IMR-90 (cell line): ENCODE measurements at regions not wholly inside any gene's neighbourhood (a gene's known extent, or its start where the extent isn't known, plus 50 kb on each side); places are given as distances from the start of the nearest gene placed in this dataset.

ENCODE experiments used
- ATAC-seq: fragments of 200-7000 bp; cut with Tn5 transposase; 2 replicates; pipeline ENCODE4 v1.9.1; 2020; ENCODE audit warnings: low read depth, mild to moderate bottlenecking, moderate library complexity
- BruUV-seq: library from RNA; stranded (reverse); fragments of 400-500 nt; replicated peaks from 2 replicates; lab custom pipeline; 2021; lab: Mats Ljungman, UMichigan
- CTCF ChIA-PET: fragments of 300-600 bp; formaldehyde crosslinking; extraction: SDS; loops from one replicate; lab custom pipeline; 2021; ENCODE audit warnings: antibody characterized with exemption; lab: Yijun Ruan, JAX
- POLR2A ChIA-PET: fragments of 300-600 bp; sonication (Branson Sonifier 250); formaldehyde crosslinking; loops from one replicate; lab custom pipeline; 2022; ENCODE audit warnings: antibody characterized with exemption; ENCODE audit not compliant: unreplicated experiment; lab: Charles Lee
- DNase-seq: peaks from one replicate; pipeline ENCODE4 v3.0.0; 2013
- H2AFZ ChIP-seq: replicated peaks from 2 replicates; pipeline ENCODE3; 2013; ENCODE audit warnings: low read length, mild to moderate bottlenecking; ENCODE audit not compliant: poor library complexity
- H2AK5ac ChIP-seq: 2 replicates; pipeline ENCODE4 v1.6.1; 2013; ENCODE audit warnings: low read depth, low read length, inconsistent platforms
- H2AK9ac ChIP-seq: replicated peaks from 2 replicates; pipeline ENCODE3; 2013; ENCODE audit warnings: mild to moderate bottlenecking, low read depth, low read length, moderate library complexity; ENCODE audit not compliant: poor library complexity
- H2BK120ac ChIP-seq: 2 replicates; pipeline ENCODE4 v1.6.1; 2013; ENCODE audit warnings: low read depth, low read length, inconsistent platforms
- H2BK15ac ChIP-seq: 3 replicates; pipeline ENCODE4 v1.6.1; 2013; ENCODE audit warnings: low read depth, low read length, inconsistent platforms
- H2BK20ac ChIP-seq: 2 replicates; pipeline ENCODE4 v1.6.1; 2013; ENCODE audit warnings: low read depth, mild to moderate bottlenecking, inconsistent platforms, low read length, moderate library complexity
- H2BK5ac ChIP-seq: 2 replicates; pipeline ENCODE4 v1.6.1; 2013; ENCODE audit warnings: mild to moderate bottlenecking, low read depth, low read length, inconsistent platforms; ENCODE audit not compliant: poor library complexity, severe bottlenecking
- H3K14ac ChIP-seq: replicated peaks from 2 replicates; pipeline ENCODE4 v1.6.1; 2013; ENCODE audit warnings: low read depth, low read length, inconsistent platforms
- H3K18ac ChIP-seq: 2 replicates; pipeline ENCODE4 v1.6.1; 2013; ENCODE audit warnings: low read depth, low read length, control low read depth
- H3K23ac ChIP-seq: 2 replicates; pipeline ENCODE4 v1.6.1; 2013; ENCODE audit warnings: low read depth, low read length, inconsistent platforms
- H3K27ac ChIP-seq: 2 replicates; pipeline ENCODE4 v1.5.1; 2013; ENCODE audit warnings: mild to moderate bottlenecking, control low read depth, low read length; ENCODE audit not compliant: insufficient read depth
- H3K27me3 ChIP-seq: 2 replicates; pipeline ENCODE4 v1.6.1; 2013; ENCODE audit warnings: low read length; ENCODE audit not compliant: control insufficient read depth, insufficient read depth
- H3K36me3 ChIP-seq: 2 replicates; pipeline ENCODE4 v1.6.1; 2013; ENCODE audit warnings: low read length, mixed read lengths; ENCODE audit not compliant: control insufficient read depth, insufficient read depth
- H3K4ac ChIP-seq: 2 replicates; pipeline ENCODE4 v1.6.1; 2013; ENCODE audit warnings: low read depth, low read length, inconsistent platforms
- H3K4me1 ChIP-seq: 2 replicates; pipeline ENCODE4 v1.6.1; 2013; ENCODE audit warnings: low read length, mixed read lengths; ENCODE audit not compliant: control insufficient read depth, insufficient read depth
- H3K4me2 ChIP-seq: 2 replicates; pipeline ENCODE4 v1.6.1; 2013; ENCODE audit warnings: low read depth, mild to moderate bottlenecking, control low read depth, low read length, moderate library complexity
- H3K4me3 ChIP-seq: 2 replicates; pipeline ENCODE4 v1.5.1; 2013; ENCODE audit warnings: low read depth, mild to moderate bottlenecking, control low read depth, low read length, moderate library complexity; ENCODE audit not compliant: insufficient read depth
- H3K56ac ChIP-seq: 2 replicates; pipeline ENCODE4 v1.6.1; 2013; ENCODE audit warnings: low read length, inconsistent platforms; ENCODE audit not compliant: insufficient read depth; ENCODE audit errors: extremely low read depth
- H3K79me1 ChIP-seq, 2 experiments: 2 replicates each; pipeline ENCODE4 v1.6.1; 2013; ENCODE audit warnings: low read length in 2 of 2, inconsistent platforms in 1 of 2, low read depth in 1 of 2
- H3K9ac ChIP-seq: 2 replicates; pipeline ENCODE4 v1.6.1; 2013; ENCODE audit warnings: low read depth, low read length, control low read depth
- H3K9me1 ChIP-seq: 2 replicates; pipeline ENCODE4 v1.6.1; 2013; ENCODE audit warnings: low read length, inconsistent platforms; ENCODE audit not compliant: insufficient read depth
- H3K9me3 ChIP-seq: 2 replicates; pipeline ENCODE4 v1.6.1; 2013; ENCODE audit warnings: low read length; ENCODE audit not compliant: control insufficient read depth, insufficient read depth
- H4K20me1 ChIP-seq: 2 replicates; pipeline ENCODE4 v1.6.1; 2013; ENCODE audit warnings: low read length, inconsistent platforms; ENCODE audit not compliant: insufficient read depth
- H4K5ac ChIP-seq: 2 replicates; pipeline ENCODE4 v1.6.1; 2013; ENCODE audit warnings: mild to moderate bottlenecking, low read depth, low read length, control low read depth
- H4K8ac ChIP-seq, 2 experiments: 2 replicates each; pipeline ENCODE4 v1.6.1; 2013; ENCODE audit warnings: low read depth in 2 of 2, low read length in 2 of 2, control low read depth in 1 of 2, inconsistent platforms in 1 of 2
- H4K91ac ChIP-seq: 2 replicates; pipeline ENCODE4 v1.6.1; 2013; ENCODE audit warnings: low read depth, low read length, inconsistent platforms; ENCODE audit not compliant: insufficient read depth
- BHLHE40 ChIP-seq: fragments of 150-350 bp; IDR thresholded peaks from 2 replicates; pipeline ENCODE4 v1.6.1; 2016; ENCODE audit warnings: mild to moderate bottlenecking, low read depth, low read length
- CEBPB ChIP-seq: IDR thresholded peaks from 2 replicates; pipeline ENCODE4 v1.6.1; 2012; ENCODE audit warnings: low read depth, low read length, improper control_type of control experiment
- CHD1 ChIP-seq: IDR thresholded peaks from 2 replicates; pipeline ENCODE4 v1.6.1; 2012; ENCODE audit warnings: low read depth, low read length, improper control_type of control experiment
- FOS ChIP-seq: fragments of 150-350 bp; IDR thresholded peaks from 2 replicates; pipeline ENCODE4 v1.6.1; 2016; ENCODE audit warnings: low read depth, low read length
- RCOR1 ChIP-seq: IDR thresholded peaks from 2 replicates; pipeline ENCODE4 v1.6.1; 2012; ENCODE audit warnings: mild to moderate bottlenecking, low read length, improper control_type of control experiment; ENCODE audit not compliant: insufficient replicate concordance
- WGBS, 2 experiments: methylation state at CpG; one replicate each; pipeline versions ENCODE4 v1.1.5 to v1.1.7; 2013; ENCODE audit warnings: missing lambda C conversion rate in 2 of 2; ENCODE audit not compliant: insufficient read length in 1 of 2; ENCODE audit errors: extremely low coverage in 2 of 2; 5-methylcytosine and 5-hydroxymethylcytosine counted together
- dilution Hi-C: fragments of 300-500 bp; cut with HindIII; formaldehyde crosslinking; loops from one replicate; pipeline ENCODE4 v1.14.3; 2018; ENCODE audit warnings: low sequenced_read_pairs; ENCODE audit not compliant: unreplicated experiment
- in situ Hi-C: fragments of 300-500 bp; cut with MboI; formaldehyde crosslinking; loops from 3 replicates; pipeline ENCODE4 v1.14.3; 2019; ENCODE audit warnings: low sequenced_read_pairs, inconsistent platforms, mixed read lengths
- intact Hi-C: fragments of 100-400 bp; cut with micrococcal nuclease; formaldehyde crosslinking; loops from 2 replicates; pipeline ENCODE4 v1.10.0; 2022

DNA sequence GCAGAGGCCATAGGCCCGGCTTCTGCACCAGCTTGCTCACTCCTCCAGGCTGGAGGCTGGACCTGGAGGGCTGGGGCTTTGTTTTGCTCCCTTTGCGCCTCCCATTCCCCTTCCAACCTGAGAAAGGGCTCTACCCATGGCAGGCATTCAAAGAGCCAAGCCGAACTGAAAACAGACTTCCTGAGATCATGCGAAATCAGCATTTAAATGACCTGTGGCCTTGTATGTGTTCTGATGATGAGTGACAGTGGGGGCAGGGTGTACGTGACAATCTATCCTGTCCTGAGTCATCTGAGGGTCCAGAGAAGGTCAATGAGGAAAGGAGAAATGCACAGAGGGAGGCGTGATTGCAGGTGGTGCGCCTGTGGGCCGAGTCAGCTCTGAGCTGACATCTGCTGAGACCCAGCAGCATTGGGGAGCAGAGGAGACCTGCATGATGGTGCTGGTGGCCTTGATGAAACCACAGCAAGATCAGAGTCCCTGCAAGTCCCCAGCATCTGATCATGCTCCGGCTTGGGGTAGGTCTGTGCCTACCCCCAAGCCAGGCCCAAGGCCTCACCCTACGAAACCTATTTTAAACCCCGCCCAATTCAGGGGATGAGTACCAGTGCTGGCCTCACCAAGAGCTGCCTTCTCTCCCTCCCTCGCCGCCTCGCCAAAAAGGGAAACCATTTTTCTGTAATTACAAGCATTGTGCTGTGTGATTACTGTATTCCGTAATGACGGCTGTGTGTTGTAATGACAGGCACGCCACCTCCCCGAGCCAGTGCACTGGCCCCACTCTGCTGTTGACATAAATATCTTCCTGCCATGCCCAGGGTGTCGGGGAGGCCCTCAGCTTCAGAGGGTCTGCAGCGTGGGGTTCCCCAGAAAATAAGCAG lies 95.2 kb upstream of the ANO1 start:
- TF ChIP-seq RCOR1 (no peak), CEBPB (no peak), BHLHE40 (no peak), CHD1 (no peak), FOS (no peak)
- POLR2A ChIA-PET: no interaction called here

More for the DNA sequence above, 95.2 kb upstream of the ANO1 start:
- H4K20me1 ChIP-seq: no peaks in the 10 kb centered on the region
- peak overlapping the region; percentile 80 for H3K18ac ChIP-seq
- no peaks in the 10 kb centered on the region for H3K36me3 ChIP-seq
- no peaks in the 10 kb centered on the region for H3K27me3 ChIP-seq
- peaks cover 30% of the 10 kb centered on the region for H3K4me1 ChIP-seq
- H3K4me3 ChIP-seq: no peak overlapping the region
- H3K56ac ChIP-seq: peak overlapping the region; percentile 45; the same call in 1 of the 2 replicates
- peaks cover 21% of the 10 kb centered on the region for H3K9me1 ChIP-seq
- WGBS, 2 experiments: 76% methylated on average over 10 of the region's 20 CpGs; no CpG with 5 or more reads in 1 of the 2 experiments
- peak overlapping the region; percentile 92 for H4K91ac ChIP-seq
- H2BK5ac ChIP-seq: peak overlapping the region; percentile 48
- BruUV-seq: no TSS peak
- peak overlapping the region; percentile 69 for H2AFZ ChIP-seq
- ATAC-seq (peak; percentile 4; the same call in 1 of the 2 replicates), DNase-seq (no peak)
- intact Hi-C loops (no loop called here), dilution Hi-C loops (no loop called here), in situ Hi-C loops (no loop called here)
- no peak overlapping the region for H3K4me2 ChIP-seq
- H4K8ac ChIP-seq: peak overlapping the region; percentile 4 to 80; a peak in 3 of 4 replicates
- H3K4ac ChIP-seq: peak overlapping the region; percentile 81
- H3K14ac ChIP-seq: peak overlapping the region; percentile 57
- H2BK20ac ChIP-seq: peak overlapping the region; percentile 81
- H3K23ac ChIP-seq: peak overlapping the region; percentile 48; the same call in 1 of the 2 replicates
- H2BK15ac ChIP-seq: peak overlapping the region; percentile 51; the same call in 1 of the 3 replicates
- 0 out of 2 replicates have a peak overlapping the region, but pooled peaks have one; percentile 18 for H3K9ac ChIP-seq
- H2AK9ac ChIP-seq: peak overlapping the region; percentile 75
- CTCF ChIA-PET: interaction anchor here (0.9 to 1.1 kb wide), 2 partner anchors 23 to 213 kb away, joined by 3 to 4 read pairs; no protein-coding TSS in a partner anchor
- peak overlapping the region; percentile 85 for H3K27ac ChIP-seq
- peak overlapping the region; percentile 81 for H4K5ac ChIP-seq
- no peaks in the 10 kb centered on the region for H3K9me3 ChIP-seq
- peaks cover 0 to 24% of the 10 kb centered on the region in 2 experiments; a peak in 2 of 4 replicates for H3K79me1 ChIP-seq
- H2BK120ac ChIP-seq: peak overlapping the region; percentile 86
- peak overlapping the region; percentile 93 for H2AK5ac ChIP-seq
